ENCODE measurements at regions not wholly inside any gene's neighbourhood (a gene's known extent, or its start where the extent isn't known, plus 50 kb on each side); places are given as distances from the start of the nearest gene placed in this dataset.
"Not testable (repeated sequence)": the region's sequence is repeated elsewhere in the genome, so short reads cannot be mapped to it uniquely, and the experiment has no call there.

DNA sequence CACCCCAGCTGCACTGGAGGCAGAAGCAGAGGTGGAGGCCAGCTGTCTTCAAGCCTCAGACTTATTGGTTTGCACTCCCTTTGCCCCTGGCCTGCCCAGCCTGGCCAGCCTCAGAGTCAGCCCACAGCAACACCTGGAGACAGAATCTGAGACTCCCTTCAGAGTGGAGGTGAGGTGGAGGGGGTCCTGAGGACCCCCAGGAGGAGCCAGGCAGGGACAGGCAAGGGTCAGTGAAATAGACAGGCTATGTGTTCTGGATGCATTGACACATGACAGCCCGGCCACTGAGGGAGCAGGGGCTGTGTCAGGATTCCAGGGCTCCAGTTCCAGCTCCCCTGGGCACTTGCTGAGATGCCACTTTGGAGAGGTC is 309.7 kb downstream of the MYCN start:
- no peak for FAIRE-seq

DNA sequence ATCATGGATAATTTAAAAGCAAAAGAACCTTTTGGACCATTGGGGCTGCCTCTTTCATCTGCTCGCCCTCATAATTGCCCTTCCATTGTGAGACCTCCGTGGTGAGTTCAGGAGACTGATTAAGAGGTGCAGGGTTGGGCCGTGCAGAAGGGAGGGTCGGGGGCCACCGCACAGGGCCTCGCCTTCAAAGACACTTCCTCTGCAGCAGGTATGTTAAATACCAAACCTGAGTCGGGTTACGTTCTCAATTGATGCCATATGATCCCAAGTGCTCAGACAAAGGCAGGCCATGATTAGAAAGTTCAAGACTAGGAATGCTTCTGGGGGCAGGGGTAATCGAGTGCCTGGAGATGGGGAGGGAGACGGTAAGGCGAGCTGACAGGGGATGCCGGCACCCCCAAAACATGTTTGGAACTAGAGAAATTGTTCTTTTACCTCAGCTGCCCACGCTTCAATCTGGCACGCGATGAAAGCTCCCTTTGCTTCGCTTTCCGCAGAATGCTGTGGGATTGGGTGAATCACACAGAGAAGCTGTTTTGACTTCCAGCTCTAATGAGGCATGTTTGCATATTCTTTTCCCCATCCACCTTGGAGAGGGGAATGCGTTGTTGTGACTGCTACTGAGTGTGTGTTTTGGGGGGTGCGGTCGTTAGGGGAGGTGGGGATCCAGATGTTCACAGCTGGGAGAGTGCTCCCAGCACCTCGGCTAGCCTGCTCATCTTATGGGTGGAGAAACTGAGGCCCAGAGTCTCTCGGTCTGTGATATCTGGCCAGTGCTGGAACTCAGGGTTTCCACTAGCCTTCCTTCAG is 309.1 kb downstream of the MYCN start:
- no peak for FAIRE-seq

DNA sequence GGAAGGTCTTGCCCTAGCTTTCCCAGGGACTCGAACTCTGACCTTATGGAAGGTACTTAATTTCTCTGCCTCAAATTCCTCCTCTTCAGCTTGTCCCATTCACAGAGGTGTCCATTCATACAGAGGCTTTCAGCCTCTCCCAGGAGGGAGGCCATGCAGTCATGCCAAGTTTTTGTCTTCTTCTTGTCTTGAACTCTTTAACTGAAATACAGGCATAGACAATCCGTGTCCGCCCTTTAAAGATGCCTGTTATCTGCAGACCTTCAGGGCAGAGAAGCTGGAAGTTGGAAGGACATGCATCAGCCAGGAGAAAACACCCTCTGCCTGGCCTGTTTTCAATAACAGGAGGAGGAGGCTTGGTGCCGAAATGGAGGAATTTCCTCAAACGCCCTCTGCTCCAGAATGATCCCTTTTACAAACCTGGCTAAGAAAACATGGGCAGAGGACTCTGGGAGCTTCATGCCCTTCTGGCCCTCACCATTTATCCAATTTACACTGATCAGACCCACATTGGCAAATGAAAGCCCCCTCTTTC is 308.3 kb downstream of the MYCN start:
- FAIRE-seq, result no peak

DNA sequence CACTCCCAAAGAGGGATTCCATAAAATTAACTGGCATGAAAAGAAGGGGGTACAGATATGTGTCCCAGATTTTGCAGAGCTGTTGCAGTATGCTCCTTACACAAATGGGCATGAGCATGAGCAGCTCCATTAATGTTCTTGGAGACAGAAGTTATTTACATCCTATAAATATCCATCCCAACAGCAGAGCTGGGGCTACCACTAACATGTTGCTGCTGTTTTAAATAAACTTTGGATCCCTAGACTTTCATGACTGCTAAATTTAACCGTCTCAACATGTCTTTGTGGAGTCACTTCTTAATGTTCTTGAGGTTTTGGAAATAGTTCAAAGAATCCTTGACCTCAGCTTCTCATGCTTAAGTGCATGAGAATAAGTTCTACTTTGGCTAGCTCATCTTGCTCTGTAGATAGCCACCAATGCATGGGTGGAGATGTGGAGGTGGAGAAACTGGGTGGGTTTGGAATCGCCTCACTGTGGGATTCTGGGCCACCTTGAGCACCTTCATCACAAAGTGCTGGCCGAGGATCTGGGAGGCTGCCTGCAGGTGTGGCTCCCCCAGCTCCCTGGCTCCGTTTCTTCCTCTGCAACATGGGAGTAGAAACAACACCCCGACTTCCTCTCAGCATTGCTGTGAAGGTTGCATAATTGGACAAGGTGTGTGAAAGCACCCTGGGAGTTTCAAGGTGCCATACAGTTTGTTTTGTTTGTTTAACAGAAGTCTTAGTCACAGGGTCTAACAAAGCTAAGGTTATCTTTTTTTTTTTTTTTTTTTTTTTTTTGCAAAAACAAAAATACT is 307.2 kb downstream of the MYCN start:
- no peak for FAIRE-seq

DNA sequence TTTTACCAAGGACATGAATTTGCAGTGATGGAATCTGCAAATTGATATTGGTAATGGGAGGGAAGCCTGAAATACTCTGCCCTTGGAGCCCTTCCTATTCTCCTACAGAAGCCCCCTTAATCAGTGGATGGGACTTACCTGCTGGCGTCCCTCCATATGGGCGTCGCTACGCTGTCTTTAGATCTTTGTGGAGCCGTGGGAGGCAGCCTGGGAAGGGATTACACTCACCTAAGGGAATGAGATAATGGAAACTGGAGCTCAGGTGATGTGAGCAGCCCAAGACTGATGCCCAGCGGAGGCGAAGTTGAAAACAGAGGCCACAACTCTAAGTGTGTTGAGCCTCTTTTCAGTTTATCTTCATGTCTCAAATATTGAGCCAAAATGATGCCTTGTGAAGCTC is 306.6 kb downstream of the MYCN start:
- FAIRE-seq, result no peak

DNA sequence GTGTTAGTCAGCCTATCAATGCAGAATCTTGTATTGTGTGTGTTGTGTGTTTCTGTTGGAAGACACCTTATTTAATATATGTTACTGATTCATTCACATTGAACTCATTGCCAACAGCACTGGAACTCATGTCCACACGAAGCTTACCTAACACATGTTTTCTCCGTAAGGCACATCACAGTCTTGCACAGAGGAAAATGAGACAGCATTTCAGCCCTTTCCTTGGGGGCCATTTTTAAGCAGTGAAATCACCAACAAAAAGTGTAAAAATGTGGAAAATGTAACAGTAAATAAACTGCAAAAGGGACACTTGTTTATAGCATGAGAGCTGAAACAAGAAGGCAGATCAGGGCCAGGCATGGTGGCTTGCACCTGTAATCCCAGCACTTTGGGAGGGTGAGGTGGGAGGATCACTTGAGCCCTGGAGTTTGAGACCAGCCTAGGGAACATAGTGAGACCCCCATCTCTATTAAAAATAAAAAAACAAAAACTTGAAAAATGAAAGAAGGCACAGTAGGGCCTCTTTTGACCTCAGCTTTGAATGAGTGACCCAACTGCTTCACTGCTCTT is 306.0 kb downstream of the MYCN start:
- FAIRE-seq, result no peak

DNA sequence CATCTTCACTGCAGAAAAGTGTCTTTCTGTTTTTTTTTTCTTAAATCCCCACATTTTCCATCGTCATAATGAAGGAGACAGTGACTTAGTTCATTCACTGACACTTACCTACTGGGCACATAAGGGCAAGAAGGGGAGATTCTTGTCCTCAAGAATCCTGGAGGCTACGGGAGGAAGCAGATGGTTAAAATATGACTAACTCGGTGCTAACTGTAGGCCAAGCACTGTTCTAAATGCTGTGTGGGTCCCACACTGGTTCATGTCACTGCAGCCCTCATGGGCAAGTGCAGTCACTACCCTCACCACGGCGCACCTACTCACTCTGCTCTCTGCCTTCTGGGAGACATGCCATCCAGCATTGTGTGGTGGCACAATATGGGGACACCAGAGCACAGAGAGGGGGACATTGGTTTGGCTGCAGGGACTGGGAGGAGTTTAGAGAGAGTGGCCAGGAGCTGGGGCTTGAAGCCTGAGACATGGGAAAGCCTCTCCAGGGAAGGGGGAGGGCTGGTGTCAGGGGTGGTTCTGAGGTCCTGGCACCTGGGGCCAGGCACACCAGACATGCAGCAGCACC is 305.2 kb downstream of the MYCN start:
- FAIRE-seq, result no peak

DNA sequence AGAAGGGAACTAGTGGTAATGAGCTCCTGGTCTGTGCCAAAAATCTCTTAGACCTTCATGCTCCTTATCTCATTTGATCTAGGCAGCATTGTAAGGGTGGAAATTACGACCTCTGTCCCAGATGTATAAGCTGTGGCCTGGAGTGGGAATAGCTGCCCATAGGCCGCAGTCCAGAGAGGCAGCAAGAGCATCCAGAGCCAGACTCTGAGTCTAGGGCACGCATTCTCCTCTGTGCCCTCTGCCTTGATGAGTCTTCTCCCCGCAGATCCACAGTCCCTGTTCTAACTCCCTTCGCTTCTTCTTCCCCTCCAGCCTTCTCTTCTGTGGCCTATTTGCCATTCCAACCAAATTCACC is 304.6 kb downstream of the MYCN start:
- no peak for FAIRE-seq

DNA sequence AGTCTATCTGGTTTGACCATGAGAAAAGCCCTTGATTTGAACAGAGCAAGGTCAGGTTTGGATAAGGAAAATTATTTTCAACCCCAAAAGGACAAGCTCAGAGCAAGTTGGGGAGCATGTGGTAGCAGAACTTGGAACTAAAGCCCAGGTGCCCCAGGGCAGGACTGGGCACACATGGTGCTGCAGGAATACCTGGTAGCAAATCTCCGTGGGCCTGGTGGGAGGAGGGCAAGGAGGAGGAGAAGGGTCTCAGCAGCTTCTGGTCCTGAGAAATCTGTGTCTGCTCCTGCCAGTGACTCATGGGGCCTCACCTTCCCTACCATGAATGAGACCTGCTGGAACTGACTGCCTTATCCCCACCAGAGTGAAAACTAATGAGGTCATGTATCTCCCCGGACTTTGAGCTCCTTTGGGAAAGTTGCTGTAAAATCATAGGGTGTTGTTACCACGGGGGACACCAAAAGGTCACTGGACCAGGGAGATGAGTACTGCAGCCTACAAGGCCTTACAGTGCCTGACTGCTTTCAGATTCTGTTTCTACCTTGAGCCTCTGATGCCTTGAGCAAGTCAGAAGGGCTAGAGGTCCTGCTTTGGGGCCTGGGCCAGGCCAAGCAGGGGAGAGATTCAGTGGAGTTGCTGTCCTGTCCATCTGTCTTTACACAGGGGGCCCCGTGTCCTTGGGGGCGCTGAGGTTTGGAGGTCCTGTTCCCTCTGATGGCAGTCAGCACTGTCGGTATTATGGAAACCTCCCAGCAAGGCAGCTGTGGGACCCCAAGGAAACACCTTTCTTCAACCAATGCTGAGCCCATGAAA is 304.0 kb downstream of the MYCN start:
- no peak for FAIRE-seq

DNA sequence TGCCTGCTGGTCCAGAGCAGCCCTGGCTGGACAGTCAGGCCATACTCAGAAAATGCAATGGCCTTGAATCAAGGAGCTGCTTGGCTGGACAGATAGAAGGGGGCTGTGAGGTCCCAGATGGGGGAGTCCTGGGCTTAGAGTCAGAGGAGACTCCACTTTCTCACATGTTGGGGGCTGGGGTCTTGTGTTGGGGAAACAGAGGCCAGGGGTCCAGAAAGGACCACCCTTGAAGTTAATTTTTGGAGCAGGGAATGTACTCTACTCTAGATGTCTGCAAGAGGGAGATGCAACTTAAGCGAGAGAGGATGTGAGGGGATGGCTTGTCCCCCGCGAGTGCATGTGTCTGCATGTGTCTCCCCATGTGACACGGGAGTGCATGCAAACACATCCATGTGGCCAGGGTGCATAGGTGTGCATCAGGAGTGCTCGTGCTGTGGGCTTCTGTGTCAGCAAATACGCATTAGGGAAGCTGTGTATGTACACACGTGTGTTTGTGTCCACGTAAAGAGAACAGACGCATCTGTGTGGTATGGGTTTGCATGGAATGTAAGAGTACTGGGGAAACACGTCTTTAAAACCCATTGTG is 303.2 kb downstream of the MYCN start:
- FAIRE-seq, result no peak

DNA sequence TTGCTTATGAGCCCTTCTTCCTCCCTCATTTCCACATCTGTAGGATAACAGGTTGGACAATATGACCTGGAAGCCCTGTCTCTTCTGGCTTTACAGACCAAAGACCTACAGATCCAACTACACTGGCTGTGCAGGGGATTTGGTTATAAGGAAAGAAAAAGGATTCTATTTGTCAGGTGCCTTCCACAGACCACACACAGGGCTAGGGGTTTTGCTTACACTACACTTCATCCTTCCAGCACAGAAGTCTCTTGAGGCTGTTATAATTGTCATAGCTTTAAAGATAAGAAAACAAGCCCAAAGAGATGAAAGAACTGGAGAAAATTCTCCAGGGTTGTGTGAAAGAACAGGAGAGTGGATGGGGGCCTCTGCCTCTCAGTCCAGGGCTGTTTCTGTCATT is 302.6 kb downstream of the MYCN start:
- no peak for FAIRE-seq

DNA sequence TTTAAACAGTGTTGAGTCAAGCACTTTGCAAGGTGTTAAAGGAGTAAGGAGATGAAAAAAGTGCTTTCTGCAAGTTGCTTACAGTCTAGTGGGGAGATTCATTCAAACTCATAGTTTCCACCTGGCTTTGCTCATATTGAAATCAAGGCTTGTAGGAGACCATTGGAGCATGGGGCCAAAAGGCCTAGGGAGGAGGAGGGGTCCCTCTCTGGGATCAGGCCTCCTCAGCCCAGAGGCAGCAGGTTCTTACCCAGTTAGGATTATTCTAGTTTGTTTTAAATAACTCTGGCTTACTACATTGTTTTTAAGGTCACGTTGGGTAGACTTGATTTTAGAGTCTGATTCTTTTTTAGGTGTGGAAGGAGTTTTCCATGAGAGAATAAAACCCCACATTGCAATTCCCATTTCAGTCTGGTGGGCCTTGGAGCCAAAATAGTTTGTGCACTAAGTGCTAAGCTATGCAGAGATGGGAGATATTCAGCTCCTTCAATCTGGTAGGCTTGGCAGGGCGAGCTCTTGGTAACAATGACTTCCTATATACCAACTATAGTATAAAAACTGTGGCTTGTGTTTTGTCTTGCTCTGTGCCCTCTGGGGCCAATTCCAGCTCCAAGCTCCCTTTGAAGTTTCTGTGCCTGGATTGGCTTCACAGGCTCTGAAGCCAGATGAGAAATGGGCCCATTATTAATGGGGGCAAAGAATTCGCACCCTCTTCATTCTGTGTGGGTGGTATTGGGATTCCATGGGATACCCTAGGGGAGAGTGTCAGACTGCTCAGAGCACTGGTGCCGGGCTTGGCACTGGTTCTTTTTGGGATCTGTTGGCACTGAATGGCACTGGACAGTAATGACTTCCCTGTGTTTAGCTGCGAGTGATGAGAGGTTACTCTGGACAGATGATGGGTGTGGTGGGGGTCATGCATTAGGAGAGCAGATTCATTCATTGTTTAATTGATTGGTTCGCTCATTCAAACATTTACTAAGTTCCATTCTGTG is 301.1 kb downstream of the MYCN start:
- no peak for FAIRE-seq

DNA sequence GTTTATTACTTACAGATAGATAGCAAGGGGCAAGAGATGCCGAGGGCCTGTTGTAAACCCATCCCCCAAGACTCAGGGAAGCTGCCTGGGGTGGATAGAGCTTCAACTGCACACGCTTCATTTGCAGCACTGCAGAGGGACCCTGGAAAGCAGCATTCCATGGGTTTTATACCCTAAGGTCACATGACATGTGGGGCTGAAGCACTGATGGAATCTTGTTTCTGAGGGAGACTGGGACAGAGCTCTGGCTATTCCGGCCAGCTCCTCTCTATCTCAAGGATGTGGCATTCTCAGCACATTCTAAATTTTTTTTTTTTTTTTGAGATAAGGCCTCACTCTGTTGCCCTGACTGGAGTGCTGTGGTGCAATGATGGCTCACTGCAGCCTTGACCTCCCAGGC is 300.1 kb downstream of the MYCN start:
- no peak for FAIRE-seq

DNA sequence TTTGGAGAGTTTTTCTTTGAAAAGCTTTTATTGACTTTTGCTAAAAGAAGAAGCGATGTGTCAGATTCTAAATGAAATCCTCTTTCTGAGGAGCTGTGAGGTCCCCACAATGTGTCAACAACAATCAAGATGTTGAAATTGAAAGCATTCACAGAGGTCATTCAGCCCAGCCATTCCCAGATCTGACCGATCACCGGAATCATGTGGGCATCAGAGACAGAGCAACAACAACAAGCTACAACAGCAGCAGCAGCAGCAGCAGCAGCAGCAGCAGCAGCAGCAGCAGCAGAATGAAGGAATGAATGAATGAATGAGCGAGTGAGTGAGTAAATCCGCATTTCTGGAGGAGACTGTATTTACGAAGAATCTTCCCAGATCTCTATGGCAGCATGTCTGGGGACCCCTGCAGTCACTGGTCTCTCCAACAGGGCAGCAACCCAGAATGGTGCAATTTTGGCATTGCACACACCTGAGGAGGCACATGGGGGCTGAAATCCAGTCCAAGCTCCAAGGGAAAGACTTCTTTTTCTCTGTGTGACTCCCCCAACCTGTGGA is 299.0 kb downstream of the MYCN start:
- FAIRE-seq, result no peak

DNA sequence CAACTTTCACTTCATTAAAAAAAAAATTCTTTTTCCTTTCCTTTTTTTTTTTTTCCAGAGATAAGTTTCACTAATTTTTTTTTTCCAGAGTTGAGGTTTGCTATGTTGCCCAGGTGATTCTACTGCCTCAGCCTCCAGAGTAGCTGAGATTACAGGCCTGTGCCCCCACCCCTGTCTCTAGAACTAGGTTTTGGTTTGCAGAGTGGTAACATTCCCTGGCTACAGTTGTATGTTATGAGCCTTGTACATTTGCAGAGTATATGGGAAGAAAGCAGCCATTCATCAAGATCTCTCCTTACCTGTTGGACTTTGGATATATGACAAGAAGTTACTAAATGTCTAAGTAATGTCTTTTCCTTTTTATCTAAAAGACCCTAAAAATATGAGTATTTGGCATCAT is 298.4 kb downstream of the MYCN start:
- no peak for FAIRE-seq

DNA sequence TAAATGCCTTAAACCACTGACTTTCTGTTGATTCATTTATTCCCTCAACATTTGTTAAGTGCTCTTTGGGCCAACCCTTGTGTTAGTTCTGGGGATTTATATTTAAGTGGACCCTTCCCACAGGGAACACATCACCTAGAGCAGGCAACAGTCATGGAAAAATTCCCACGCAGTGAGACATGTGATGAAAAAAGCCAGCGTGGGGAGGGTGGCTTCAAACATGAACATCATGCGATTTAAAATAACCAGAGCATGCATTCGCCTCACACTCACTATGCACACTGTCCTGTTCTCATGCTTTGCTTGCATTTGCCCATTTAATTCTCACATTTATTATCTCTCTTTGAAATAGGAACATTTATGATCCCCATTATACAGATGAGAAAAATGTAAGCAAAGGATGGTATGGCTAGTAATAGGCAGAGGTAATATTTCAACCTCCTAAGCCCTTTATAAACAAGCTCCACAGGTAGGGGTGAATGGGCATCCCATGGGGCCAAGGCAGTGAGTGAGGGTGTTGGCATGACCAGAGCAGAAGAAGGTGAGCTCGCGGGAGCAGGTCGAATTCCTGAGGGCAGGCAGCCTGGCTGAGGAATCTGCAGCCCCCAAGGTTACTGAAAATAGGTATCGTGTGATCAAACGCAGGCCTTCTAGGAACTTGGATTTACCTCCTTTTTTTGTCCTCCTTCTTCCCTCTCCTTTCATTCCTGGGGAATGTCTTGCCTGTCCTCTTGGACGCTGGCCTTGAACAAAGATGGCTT is 297.8 kb downstream of the MYCN start:
- no peak for FAIRE-seq

DNA sequence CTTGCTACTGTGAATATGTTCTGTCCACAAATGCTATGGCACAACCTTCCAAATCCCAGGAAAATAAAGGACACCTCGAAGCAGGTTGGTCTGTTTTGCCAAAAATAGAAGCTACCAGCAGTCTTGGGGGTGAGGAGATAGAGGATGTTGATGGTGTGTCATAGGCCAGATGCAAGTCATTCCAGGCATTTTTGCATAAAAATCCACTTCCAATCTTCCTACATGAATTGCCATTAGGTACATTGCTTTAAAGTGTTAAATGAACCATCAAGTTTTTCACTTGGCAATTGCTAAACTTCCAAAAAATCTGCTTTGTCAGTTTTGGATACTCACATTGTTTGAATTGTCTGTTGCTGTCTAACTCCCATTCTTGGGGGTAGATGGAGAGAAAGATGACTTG is 295.4 kb downstream of the MYCN start:
- no peak for FAIRE-seq

DNA sequence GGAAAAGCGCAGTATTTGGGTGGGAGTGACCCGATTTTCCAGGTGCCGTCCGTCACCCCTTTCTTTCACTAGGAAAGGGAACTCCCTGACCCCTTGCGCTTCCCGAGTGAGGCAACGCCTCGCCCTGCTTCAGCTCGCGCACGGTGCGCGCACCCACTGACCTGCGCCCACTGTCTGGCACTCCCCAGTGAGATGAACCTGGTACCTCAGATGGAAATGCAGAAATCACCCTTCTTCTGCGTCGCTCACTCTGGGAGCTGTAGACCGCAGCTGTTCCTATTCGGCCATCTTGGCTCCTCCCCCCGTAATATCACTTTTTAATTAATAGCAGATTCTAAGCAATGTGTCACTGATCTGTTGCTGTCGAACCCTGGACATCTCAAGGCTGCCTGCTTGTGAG is 294.9 kb downstream of the MYCN start:
- FAIRE-seq, result not testable (repeated sequence)

DNA sequence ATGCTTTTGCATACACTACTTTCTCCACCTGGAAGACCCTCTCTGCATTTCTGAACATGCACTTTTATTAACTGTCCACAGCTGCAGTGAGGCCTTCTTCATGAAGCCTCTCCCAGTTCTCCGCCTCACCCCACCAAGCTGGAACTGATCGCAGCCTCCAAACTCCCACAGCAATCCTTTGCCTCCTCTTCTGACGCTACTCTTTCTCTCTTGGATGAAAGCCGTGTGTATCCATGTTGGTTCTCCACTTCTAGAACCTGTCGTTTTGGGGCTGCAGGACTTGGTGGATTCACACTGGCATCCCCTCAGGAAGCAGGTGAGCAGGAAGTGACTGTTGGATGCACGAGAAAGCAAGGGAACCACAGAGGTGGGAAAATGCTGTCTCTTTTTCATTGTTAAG is 288.6 kb downstream of the MYCN start:
- FAIRE-seq, result no peak

DNA sequence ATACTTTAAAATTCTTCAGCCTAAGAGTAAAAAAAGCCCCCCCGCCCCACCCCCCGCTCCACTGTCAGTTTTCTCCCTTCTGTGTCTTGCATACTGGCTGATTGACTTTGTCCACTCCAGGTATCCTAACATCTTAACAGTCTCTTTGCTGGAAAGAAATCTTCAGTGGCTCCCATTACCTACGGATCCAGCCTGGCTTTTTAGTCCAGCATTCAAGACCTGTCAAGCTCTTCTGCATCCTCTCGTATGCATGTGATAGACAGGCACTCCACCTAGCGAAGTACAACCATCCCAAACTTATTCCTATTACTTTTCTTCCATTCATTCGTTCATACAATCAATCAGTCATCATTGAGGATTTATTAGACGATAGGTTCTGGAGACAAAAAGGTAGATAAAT is 288.1 kb downstream of the MYCN start:
- FAIRE-seq, result no peak

Measured in endometrium (tissue), 2 donors.